HL-60 (cell line): ENCODE measurements at regions not wholly inside any gene's neighbourhood (a gene's known extent, or its start where the extent isn't known, plus 50 kb on each side); places are given as distances from the start of the nearest gene placed in this dataset.

Experiments
- DNase-seq, 2 experiments: peaks; one replicate each; pipeline ENCODE4 v3.0.0-alpha.2; 2010 to 2020; ENCODE audit warnings: low read depth in 1 of 2, low spot score in 1 of 2
- H3K27ac ChIP-seq: fragments of 250-450 bp; sonication (Bioruptor Pico); replicated peaks from 2 replicates; pipeline ENCODE4 v1.5.1; 2020; ENCODE audit warnings: mild to moderate bottlenecking, moderate library complexity
- H3K27me3 ChIP-seq: fragments of 250-450 bp; sonication (Bioruptor Pico); 2 replicates; pipeline ENCODE4 v1.5.1; 2021; ENCODE audit warnings: mild to moderate bottlenecking, moderate library complexity; ENCODE audit not compliant: insufficient read depth, poor library complexity, severe bottlenecking
- H3K4me3 ChIP-seq: replicated peaks from 2 replicates; pipeline ENCODE4 v1.5.1; 2011; ENCODE audit warnings: mild to moderate bottlenecking, control low read depth, low read length; ENCODE audit not compliant: insufficient read depth
- CTCF ChIP-seq: IDR thresholded peaks from one replicate; pipeline ENCODE4 v1.5.1; 2011; ENCODE audit warnings: low read length, control low read depth, inconsistent platforms; ENCODE audit not compliant: insufficient read depth
- GABPA ChIP-seq: IDR thresholded peaks from 2 replicates; pipeline ENCODE4 v1.6.1; 2012; ENCODE audit warnings: low read depth
- POLR2AphosphoS5 ChIP-seq: IDR thresholded peaks from 2 replicates; pipeline ENCODE4 v1.6.1; 2012; ENCODE audit warnings: low read depth
- REST ChIP-seq: IDR thresholded peaks from 2 replicates; pipeline ENCODE4 v1.6.1; 2012; ENCODE audit warnings: low read depth; ENCODE audit not compliant: insufficient replicate concordance
- SPI1 ChIP-seq: IDR thresholded peaks from 2 replicates; pipeline ENCODE4 v1.6.1; 2012; ENCODE audit warnings: low read depth, mild to moderate bottlenecking, borderline replicate concordance

GRCh38 chr14:40762177-40762576 lies 844.5 kb upstream of the LRFN5 start:
- Histone ChIP-seq H3K27me3 (no peaks in the 10 kb centered on the region), H3K4me3 (no peak overlapping the region), H3K27ac (no peak overlapping the region)
- no peak for DNase-seq
- TF ChIP-seq POLR2AphosphoS5 = no peak
- TF ChIP-seq REST = no peak
- TF ChIP-seq CTCF = no peak
- no peak for TF ChIP-seq GABPA
- no peak for TF ChIP-seq SPI1

- no peak overlapping the region for H3K27ac ChIP-seq
- no peaks in the 10 kb centered on the region for H3K27me3 ChIP-seq
- H3K4me3 ChIP-seq = no peak overlapping the region
- no peak for DNase-seq
- no peak for TF ChIP-seq REST
- TF ChIP-seq POLR2AphosphoS5 = no peak
- no peak for TF ChIP-seq SPI1
- no peak for TF ChIP-seq CTCF
- TF ChIP-seq GABPA = no peak
Observed at GRCh38 chr14:40760704-40761103, 846.0 kb upstream of the LRFN5 start.

GRCh38 chr14:40758076-40758475 lies 848.6 kb upstream of the LRFN5 start:
- TF ChIP-seq CTCF (no peak), POLR2AphosphoS5 (no peak), SPI1 (no peak), REST (no peak), GABPA (no peak)
- no peak overlapping the region for H3K4me3 ChIP-seq
- H3K27me3 ChIP-seq = no peaks in the 10 kb centered on the region
- no peak for DNase-seq
- no peak overlapping the region for H3K27ac ChIP-seq
